HG03103 (cell line): ENCODE measurements at regions not wholly inside any gene's neighbourhood (a gene's known extent, or its start where the extent isn't known, plus 50 kb on each side); places are given as distances from the start of the nearest gene placed in this dataset.

Experiments
- ATAC-seq: cut with Tn5 transposase; IDR thresholded peaks from one replicate; pipeline ENCODE4 v1.9.1; 2021; ENCODE audit warnings: low read depth; ENCODE audit not compliant: unreplicated experiment

DNA sequence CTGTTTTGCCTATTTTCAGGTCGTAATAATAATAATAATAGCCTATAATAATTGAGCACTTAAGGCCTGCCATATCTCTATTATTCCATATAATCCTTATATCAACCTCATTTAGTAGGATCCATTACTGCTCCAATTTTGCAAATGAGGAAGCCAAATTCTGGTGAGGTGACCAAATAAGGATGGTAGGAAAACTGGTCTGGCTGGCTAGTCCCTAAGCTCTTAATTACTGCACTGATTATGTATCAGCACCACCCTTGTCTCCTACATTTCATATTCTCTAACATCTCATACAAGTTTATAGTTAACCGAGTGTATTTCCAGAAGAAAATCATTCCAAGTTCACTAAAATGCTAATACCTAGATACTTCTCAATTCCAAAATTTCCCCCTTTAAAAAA is 166.5 kb upstream of the RGMB start:
- ATAC-seq: no peak

DNA sequence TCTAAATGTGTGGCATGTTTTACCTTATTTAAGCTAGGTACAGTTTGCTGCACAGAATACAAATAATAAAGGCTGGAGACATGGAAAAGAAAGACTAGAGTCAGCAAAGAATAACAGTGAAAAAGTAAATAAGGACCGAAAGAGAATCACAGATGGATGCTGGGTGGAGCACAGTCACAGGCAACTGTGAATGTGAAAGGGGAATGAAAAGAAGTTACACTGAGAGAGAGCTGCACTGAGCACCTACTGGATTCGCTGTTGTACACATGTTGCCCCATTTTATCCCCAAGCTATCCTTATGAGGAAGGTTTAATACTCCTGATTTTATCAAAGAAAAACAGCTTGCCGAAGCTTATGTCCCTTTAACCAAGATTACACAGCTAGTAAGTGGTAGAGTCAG is 165.4 kb upstream of the RGMB start:
- ATAC-seq: no peak

- no peak for ATAC-seq
Observed at GRCh38 chr5:98614341-98614740, 159.1 kb upstream of the RGMB start.

GRCh38 chr5:98621821-98622220 is 151.6 kb upstream of the RGMB start:
- no peak for ATAC-seq

- no peak for ATAC-seq
Observed at GRCh38 chr5:98624145-98624880, 149.2 kb upstream of the RGMB start.

GRCh38 chr5:98627121-98627520 is 146.3 kb upstream of the RGMB start:
- no peak for ATAC-seq

GRCh38 chr5:98630621-98631020 is 142.8 kb upstream of the RGMB start:
- no peak for ATAC-seq

DNA sequence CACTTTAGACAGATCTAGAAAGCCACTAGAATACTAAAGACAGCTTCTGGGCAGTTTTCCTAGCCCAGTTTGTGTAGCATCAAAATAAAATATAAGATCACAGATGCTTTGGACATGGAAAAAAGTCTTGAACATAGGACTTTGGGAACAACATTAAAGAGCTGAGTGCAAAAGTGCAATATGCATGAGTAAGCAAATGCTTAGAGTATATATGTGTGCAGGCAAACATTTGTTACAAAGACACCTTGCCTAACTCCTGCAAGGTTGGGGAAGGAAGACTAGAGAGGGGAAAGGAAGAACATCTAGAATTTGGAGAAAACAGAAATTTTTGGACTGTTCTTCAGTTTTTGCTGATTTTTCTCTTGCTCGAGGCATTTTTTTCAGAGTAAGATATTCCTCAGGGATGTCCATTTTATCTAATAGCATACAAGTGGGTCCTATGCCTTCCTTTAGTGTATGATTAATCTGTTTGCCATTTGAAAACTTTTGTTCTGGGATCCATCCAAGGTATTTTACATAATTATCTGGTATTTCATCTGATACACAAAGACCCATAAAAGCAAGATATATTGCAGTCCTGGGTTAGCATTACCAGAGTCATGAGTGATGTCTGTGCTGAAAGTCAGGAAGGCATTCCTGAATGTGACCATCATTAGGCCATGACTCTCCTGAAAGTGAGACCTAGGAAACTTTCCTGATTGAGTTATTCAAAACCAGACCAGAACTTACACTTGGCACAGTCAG is 142.0 kb upstream of the RGMB start:
- ATAC-seq: no peak

- ATAC-seq: no peak
Observed at GRCh38 chr5:98635656-98636055, 137.8 kb upstream of the RGMB start.

- ATAC-seq: no peak
Observed at GRCh38 chr5:98637116-98637515, 136.3 kb upstream of the RGMB start.

GRCh38 chr5:98637557-98637956 is 135.9 kb upstream of the RGMB start:
- ATAC-seq: no peak

GRCh38 chr5:98638111-98638510 is 135.4 kb upstream of the RGMB start:
- no peak for ATAC-seq

GRCh38 chr5:98638701-98639100 is 134.8 kb upstream of the RGMB start:
- ATAC-seq: no peak

DNA sequence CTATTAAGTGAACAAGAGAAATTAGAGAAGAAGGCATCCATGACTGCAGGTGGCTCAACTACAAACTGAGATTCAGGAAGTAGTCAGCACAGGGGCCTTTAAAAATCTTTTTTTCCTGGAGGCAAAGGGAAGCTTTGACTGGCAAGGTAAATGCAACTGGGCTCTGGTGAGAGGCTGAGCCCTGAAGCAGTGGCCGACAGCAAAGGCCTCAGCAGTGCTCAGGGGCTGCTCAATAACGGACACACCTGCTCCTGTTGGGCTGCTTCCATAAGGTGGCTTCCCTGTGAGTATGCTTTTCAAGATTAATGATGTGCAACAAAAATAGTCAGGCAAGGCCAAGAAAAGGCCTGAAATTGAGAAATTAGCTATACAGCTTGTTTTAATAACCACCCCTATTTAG is 134.2 kb upstream of the RGMB start:
- no peak for ATAC-seq

DNA sequence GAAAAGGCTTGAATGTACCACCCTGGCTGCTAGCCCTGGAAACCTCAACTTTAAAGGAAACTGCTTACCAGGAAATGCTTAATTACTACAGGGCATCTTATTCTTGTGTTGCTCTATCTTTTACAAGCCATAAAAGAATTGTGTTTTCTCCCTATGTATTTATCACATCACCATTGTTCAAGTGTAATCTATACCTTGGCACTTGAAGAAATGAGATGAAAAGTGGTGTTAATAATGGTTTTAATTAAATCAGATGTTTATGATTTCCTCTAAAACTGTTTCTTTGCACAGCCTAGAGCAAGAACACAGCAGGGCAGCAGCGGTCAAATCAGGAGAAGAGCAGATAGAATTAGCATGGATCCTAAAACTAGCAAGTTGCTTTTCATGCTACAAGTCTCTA is 131.8 kb upstream of the RGMB start:
- no peak for ATAC-seq

DNA sequence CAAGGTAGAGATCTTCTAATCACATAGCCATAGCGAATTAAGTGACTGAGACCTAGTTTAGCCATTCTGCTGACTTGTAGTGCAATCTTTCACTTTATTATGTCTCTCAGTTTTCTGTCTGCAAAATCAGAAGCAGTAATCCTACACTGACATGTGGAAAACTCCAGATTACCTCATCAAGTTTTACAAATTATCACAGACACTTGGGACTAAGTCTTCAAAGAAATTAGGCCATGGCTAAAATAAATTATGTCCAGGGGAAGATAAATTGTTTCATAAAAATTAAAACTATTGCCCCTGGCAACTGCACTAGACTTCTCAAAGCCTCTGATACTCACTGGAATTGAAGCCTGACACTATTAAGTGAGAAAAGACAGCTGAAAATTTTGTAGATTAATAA is 129.9 kb upstream of the RGMB start:
- ATAC-seq: no peak

DNA sequence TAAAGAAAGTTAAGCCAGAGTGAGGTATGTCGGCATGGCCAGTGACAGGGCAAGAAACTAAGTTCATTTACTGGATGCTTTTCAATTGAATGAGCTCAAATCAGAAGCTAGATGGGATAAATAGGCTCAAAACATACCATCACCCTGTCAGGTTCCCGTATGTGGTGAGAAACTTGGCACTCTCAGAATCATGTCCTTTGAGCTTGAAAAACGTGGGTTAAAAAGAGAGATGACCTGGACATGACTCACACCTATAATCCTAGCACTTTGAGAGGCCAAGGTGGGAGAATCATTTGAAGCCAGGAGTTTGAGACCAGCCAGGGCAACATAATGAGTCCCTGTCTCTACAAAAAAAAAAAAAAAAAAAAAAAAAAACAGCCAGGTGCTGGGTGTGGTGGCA is 121.7 kb upstream of the RGMB start:
- ATAC-seq: no peak

DNA sequence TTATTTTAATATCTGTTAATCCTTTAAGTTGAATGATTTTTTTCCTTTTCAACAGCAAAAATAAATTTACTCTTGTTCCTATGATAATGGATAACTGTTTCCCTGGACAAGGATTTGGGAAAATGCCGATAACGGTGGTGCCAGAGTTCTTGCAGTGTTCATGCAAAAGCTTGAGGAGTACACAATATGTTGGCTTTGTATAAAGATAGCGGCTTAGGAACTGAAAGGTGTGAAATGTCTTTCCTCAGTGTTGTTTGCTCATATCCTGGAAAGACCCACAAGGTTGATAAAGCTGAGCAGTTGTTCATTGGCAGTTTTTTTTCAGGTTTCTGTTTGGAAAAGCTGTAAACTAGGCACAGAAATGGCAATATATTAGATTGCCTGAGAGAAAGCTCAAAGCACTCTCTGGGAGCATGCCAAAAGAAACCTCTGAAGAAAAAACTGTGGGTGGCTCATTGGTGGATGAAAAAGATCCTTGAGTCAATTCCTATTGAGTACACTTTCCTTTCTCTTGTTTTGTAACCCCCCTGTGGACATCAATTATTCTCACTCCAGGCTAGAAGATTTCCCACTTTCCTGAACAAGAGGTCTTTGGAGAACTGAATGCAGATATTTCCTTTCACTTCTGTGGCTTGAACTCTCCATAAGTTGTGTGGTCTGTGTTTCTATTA is 117.2 kb upstream of the RGMB start:
- no peak for ATAC-seq

GRCh38 chr5:98656796-98657195 is 116.7 kb upstream of the RGMB start:
- ATAC-seq: no peak

- no peak for ATAC-seq
Observed at GRCh38 chr5:98657559-98657958, 115.9 kb upstream of the RGMB start.

GRCh38 chr5:98663521-98663920 is 109.9 kb upstream of the RGMB start:
- ATAC-seq: no peak

DNA sequence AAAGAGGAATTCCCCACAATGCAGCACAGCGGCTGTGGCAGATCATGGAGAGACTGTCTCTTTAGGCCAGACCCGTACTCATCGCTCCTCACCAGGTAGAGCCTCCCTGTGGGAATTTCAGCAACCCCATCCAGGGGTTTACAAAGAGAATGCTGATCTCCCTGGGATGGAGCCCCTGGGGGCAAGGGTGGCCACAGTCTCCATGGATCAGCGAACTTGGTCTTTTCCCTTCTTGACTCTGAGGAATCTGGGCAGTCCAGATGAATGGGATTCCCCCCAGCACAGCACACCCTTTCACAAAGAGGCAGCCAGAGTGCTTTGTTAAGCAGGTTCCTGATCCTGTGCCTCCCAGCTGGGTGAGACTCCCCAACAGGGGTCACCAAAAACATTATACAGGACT is 108.7 kb upstream of the RGMB start:
- no peak for ATAC-seq
